ENCODE measurements at regions not wholly inside any gene's neighbourhood (a gene's known extent, or its start where the extent isn't known, plus 50 kb on each side); places are given as distances from the start of the nearest gene placed in this dataset.

- TF ChIP-seq CTCF (conservative IDR thresholded peaks at IDR 0.05; ENCODE audit: low read depth, low read length): no peak
- TF ChIP-seq EZH2 (IDR thresholded peaks at IDR 0.05; ENCODE audit: borderline replicate concordance, low read depth, low read length, poor library complexity, severe bottlenecking): no peak
These were observed 244.9 kb downstream of the SP3 start for GRCh38 chr2:173720306-173720705.

Measured in A673 (cell line).